Parathyroid adenoma (tissue), 2 donors: ENCODE measurements at regions not wholly inside any gene's neighbourhood (a gene's known extent, or its start where the extent isn't known, plus 50 kb on each side); places are given as distances from the start of the nearest gene placed in this dataset.

Source experiments
- H2AFZ ChIP-seq: fragments of 300-600 bp; sonication (generic); one replicate; pipeline ENCODE4 v1.7.0; 2017; ENCODE audit warnings: antibody characterized with exemption, mild to moderate bottlenecking
- H3K27ac ChIP-seq: fragments of 300-600 bp; sonication (generic); one replicate; pipeline ENCODE4 v1.7.0; 2017
- H3K27me3 ChIP-seq: fragments of 300-600 bp; sonication (generic); one replicate; pipeline ENCODE4 v1.7.0; 2017; ENCODE audit warnings: low read length; ENCODE audit not compliant: control insufficient read depth, insufficient read depth
- H3K36me3 ChIP-seq: fragments of 300-600 bp; sonication (generic); one replicate; pipeline ENCODE4 v1.7.0; 2017; ENCODE audit warnings: low read length; ENCODE audit not compliant: control insufficient read depth, insufficient read depth
- H3K4me1 ChIP-seq: fragments of 300-600 bp; sonication (generic); one replicate; pipeline ENCODE4 v1.7.0; 2017; ENCODE audit warnings: control low read depth
- H3K4me2 ChIP-seq: fragments of 300-600 bp; sonication (generic); one replicate; pipeline ENCODE4 v1.7.0; 2017; ENCODE audit warnings: low read length
- H3K4me3 ChIP-seq: fragments of 300-600 bp; sonication (generic); one replicate; pipeline ENCODE4 v1.7.0; 2017; ENCODE audit warnings: low read depth, low read length
- H3K79me2 ChIP-seq: fragments of 300-600 bp; sonication (generic); one replicate; pipeline ENCODE4 v1.7.0; 2017; ENCODE audit warnings: control low read depth
- H3K9ac ChIP-seq: fragments of 300-600 bp; sonication (generic); one replicate; pipeline ENCODE4 v1.7.0; 2017; ENCODE audit warnings: mild to moderate bottlenecking
- H3K9me3 ChIP-seq: fragments of 300-600 bp; sonication (generic); one replicate; pipeline ENCODE4 v1.7.0; 2017; ENCODE audit warnings: low read length; ENCODE audit not compliant: control insufficient read depth
- TF ChIP-seq, protein P1 (sequence below): fragments of 300-600 bp; sonication (generic); IDR thresholded peaks from one replicate; pipeline ENCODE4 v1.7.0; 2017; ENCODE audit warnings: antibody characterized with exemption, mild to moderate bottlenecking
- donor health status: primary hyperparathyroidism.

DNA sequence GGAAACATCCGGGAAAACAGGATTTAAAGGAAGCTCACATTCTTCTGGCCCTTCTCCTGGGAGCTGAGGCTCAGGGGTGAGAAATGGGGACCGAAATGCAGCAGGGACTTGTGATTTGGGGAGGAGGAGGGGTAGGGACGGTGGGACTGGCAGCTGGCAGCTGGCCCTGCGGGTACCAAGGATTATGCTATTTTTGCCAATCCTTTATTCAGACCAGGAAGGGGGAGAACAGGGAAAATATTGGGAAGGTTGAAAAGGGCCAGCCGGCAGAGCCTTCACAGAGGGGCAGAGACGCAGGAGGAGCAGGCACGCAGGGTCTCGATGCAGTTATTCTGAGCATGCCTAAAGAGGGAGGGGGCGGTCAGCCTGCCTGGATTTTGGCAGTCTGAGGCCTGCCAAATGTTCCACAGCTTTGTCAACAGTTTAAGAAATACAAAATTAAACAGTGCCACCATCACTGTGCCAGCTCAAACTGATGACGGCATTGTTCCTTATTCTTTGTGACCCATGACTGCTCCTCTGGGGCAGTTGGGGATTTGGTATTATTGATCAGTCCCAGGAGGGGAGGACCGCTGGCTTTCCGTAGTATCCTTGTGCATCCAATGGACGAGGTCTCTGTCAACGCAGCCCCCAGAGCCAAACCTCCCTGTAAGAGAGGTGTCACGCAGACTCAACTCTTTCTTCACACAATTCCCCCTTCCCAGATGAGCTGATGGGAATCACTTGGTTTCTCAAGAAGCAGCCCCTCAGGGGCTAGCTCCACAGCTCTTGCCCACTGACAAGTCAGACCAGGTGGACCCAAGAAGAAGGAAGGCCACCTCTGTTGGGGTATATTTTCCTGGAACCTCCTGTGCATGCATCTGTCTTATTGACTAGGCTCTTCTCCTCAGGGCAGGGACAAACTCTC lies 553.3 kb downstream of the BNC2 start:
- H3K4me1 ChIP-seq: no peaks in the 10 kb centered on the region
- no peaks in the 10 kb centered on the region for H3K36me3 ChIP-seq

DNA sequence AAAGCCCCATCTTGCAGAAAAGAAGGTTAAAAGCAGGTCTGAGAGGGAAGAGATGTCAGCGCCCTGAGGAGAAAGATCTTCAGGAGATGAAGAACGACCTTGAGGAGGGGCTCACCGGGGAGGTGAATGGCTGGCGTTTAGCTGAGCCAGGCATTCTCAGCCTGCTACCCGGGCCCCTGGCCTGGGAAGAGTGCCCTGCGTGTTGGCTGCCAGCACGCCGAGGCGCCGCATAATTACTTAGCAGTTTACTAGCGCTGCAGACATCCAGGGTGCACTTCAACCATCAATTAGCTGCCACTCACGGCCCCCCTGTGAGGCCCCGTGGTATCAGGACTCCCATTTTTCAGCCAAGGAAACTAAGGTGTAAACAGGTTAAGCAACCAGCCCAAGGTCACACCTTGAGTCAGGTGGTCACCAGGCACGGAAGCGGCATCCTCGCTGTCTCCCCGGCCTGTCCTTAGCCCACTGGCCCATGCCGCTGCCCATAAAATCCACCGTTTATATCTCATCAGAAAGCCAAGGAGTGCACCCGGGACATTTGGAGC lies 551.9 kb downstream of the BNC2 start:
- TF ChIP-seq, protein P1, sequence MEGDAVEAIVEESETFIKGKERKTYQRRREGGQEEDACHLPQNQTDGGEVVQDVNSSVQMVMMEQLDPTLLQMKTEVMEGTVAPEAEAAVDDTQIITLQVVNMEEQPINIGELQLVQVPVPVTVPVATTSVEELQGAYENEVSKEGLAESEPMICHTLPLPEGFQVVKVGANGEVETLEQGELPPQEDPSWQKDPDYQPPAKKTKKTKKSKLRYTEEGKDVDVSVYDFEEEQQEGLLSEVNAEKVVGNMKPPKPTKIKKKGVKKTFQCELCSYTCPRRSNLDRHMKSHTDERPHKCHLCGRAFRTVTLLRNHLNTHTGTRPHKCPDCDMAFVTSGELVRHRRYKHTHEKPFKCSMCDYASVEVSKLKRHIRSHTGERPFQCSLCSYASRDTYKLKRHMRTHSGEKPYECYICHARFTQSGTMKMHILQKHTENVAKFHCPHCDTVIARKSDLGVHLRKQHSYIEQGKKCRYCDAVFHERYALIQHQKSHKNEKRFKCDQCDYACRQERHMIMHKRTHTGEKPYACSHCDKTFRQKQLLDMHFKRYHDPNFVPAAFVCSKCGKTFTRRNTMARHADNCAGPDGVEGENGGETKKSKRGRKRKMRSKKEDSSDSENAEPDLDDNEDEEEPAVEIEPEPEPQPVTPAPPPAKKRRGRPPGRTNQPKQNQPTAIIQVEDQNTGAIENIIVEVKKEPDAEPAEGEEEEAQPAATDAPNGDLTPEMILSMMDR: no peak
- no peak overlapping the region for H3K4me2 ChIP-seq
- no peak overlapping the region for H2AFZ ChIP-seq
- no peak overlapping the region for H3K9ac ChIP-seq
- H3K4me3 ChIP-seq: no peak overlapping the region
- no peaks in the 10 kb centered on the region for H3K27me3 ChIP-seq
- no peaks in the 10 kb centered on the region for H3K79me2 ChIP-seq
- H3K36me3 ChIP-seq: no peaks in the 10 kb centered on the region
- no peaks in the 10 kb centered on the region for H3K4me1 ChIP-seq
- H3K9me3 ChIP-seq: no peaks in the 10 kb centered on the region
- no peak overlapping the region for H3K27ac ChIP-seq

More for the DNA sequence above, 553.3 kb downstream of the BNC2 start:
- Histone ChIP-seq H3K9ac (no peak overlapping the region), H3K27ac (no peak overlapping the region), H3K79me2 (no peaks in the 10 kb centered on the region), H3K4me2 (no peak overlapping the region), H3K9me3 (no peaks in the 10 kb centered on the region), H3K4me3 (no peak overlapping the region), H2AFZ (no peak overlapping the region), H3K27me3 (no peaks in the 10 kb centered on the region)
- TF ChIP-seq, protein P1: no peak

GRCh38 chr9:16319646-16320045 lies 550.8 kb downstream of the BNC2 start:
- Histone ChIP-seq H3K4me1 (no peaks in the 10 kb centered on the region), H3K27me3 (no peaks in the 10 kb centered on the region), H2AFZ (no peak overlapping the region), H3K9ac (no peak overlapping the region), H3K36me3 (no peaks in the 10 kb centered on the region), H3K4me3 (no peak overlapping the region), H3K9me3 (no peaks in the 10 kb centered on the region), H3K79me2 (no peaks in the 10 kb centered on the region), H3K27ac (no peak overlapping the region), H3K4me2 (no peak overlapping the region)
- TF ChIP-seq, protein P1: no peak

DNA sequence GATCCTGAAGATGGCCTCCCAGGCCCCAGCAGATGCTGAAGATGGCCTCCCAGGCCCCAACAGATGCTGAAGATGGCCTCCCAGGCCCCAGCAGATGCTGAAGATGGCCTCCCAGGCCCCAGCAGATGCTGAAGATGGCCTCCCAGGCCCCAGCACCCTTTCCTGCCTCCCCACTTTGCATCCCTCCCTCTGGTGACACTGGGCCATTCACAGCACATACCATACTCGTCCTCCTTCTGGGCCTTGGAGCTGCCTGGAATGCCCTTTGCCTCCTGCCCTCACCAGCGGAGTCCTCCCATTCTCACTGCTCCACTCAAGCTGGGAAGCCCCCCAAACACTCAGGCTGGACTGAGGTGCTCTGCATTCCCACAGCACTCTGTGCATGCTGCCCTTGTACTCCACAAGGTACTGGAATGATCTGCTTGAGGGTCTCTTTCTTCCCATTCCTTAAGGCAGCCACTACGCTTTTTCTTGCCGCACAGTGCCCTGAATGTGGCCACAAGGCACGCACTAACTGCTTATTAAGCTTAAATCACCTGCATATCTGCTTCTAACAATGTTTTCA lies 550.0 kb downstream of the BNC2 start:
- Histone ChIP-seq H3K9me3 (no peaks in the 10 kb centered on the region), H3K4me3 (no peak overlapping the region), H3K79me2 (no peaks in the 10 kb centered on the region)

More for the DNA sequence above, 550.0 kb downstream of the BNC2 start:
- no peaks in the 10 kb centered on the region for H3K4me1 ChIP-seq
- no peak overlapping the region for H3K27ac ChIP-seq
- no peak overlapping the region for H2AFZ ChIP-seq
- no peaks in the 10 kb centered on the region for H3K36me3 ChIP-seq
- TF ChIP-seq, protein P1: no peak
- H3K9ac ChIP-seq: no peak overlapping the region
- no peak overlapping the region for H3K4me2 ChIP-seq
- no peaks in the 10 kb centered on the region for H3K27me3 ChIP-seq
